Fibroblast of villous mesenchyme (primary cell): ENCODE measurements at regions not wholly inside any gene's neighbourhood (a gene's known extent, or its start where the extent isn't known, plus 50 kb on each side); places are given as distances from the start of the nearest gene placed in this dataset.
"Not testable (repeated sequence)": the region's sequence is repeated elsewhere in the genome, so short reads cannot be mapped to it uniquely, and the experiment has no call there.

Experiments used
- DNase-seq: peaks from one replicate; pipeline ENCODE4 v3.0.0-alpha.2; 2010; ENCODE audit warnings: low read depth
- H3K4me3 ChIP-seq: 2 replicates; pipeline ENCODE4 v1.5.1; 2011; ENCODE audit warnings: low read depth, mild to moderate bottlenecking, low read length
- CTCF ChIP-seq: IDR thresholded peaks from 2 replicates; pipeline ENCODE4 v1.5.1; 2012; ENCODE audit warnings: low read depth, mild to moderate bottlenecking, low read length; ENCODE audit not compliant: insufficient read depth

- DNase-seq, H3K4me3 ChIP-seq: not testable (repeated sequence)
Observed at GRCh38 chr5:102154791-102155605, 141.1 kb downstream of the SLCO4C1 start.

DNA sequence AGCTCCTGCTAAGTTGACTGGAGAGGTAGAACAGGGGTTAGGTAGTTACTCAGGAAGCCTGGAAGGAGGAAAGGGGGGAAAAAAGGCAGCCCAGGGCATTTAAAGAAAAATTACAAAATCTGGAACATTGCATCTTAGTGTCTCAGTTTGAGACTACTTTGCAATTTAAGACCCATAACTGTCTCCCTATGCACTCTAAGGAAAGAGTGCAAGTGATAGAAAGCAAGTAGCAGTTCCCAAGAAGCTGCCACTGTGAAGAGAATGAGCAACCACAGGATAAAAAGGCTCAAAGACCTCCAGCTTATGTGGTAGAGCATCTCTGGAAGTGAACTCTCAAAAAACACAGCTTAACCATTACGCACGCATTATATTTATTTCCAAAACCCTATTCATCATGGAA is 141.8 kb downstream of the SLCO4C1 start:
- no peak overlapping the region for H3K4me3 ChIP-seq
- TF ChIP-seq CTCF, result no peak
- no peak for DNase-seq

- no peak for TF ChIP-seq CTCF
- no peak overlapping the region for H3K4me3 ChIP-seq
- no peak for DNase-seq
Observed at GRCh38 chr5:102153003-102153759, 142.9 kb downstream of the SLCO4C1 start.

- TF ChIP-seq CTCF, result no peak
- DNase-seq, result no peak
Observed at GRCh38 chr5:102139029-102139428, 157.1 kb downstream of the SLCO4C1 start.

DNA sequence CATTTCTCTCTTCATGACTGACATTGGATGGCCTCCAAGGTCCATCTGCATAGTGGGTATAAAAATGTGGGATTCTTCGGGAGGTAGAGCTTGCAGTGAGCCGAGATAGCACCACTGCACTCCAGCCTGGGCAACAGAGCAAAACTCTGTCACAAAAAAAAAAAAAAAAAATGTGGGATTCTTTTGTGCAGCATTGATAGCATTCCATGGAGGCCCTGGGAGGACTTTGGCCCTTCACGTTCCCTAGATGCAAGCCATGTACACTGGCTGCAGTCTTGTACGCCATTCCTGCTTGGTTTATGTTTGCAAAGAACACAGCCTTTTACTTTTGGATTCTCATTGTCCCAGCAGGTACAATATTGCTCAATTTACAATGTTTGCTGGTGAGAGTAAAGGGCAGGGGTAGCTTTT is 157.8 kb downstream of the SLCO4C1 start:
- H3K4me3 ChIP-seq, result no peak overlapping the region
- TF ChIP-seq CTCF, result no peak
- DNase-seq, result no peak

More at GRCh38 chr5:102139029-102139428, 157.1 kb downstream of the SLCO4C1 start:
- H3K4me3 ChIP-seq, result no peak overlapping the region

DNA sequence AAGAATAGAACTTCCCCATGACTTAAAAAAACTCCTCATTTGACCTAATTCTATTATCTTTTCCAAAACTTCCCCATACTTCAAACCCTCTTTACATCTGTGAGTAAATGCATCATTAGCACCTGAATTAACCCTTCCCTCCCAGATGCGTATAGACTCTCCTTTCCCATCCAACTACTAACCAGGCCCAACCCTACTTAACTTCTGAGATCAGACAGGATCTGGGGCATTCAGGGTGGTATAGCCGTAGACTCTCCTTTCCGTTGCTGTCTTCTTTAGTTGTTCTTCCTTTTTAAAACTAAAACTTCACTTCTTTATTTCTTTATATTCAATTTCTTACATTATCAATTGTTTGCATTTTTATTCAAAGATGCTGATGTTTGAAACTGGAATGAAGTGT is 165.2 kb downstream of the SLCO4C1 start:
- no peak for TF ChIP-seq CTCF
- DNase-seq, result no peak
- H3K4me3 ChIP-seq, result no peak overlapping the region

DNA sequence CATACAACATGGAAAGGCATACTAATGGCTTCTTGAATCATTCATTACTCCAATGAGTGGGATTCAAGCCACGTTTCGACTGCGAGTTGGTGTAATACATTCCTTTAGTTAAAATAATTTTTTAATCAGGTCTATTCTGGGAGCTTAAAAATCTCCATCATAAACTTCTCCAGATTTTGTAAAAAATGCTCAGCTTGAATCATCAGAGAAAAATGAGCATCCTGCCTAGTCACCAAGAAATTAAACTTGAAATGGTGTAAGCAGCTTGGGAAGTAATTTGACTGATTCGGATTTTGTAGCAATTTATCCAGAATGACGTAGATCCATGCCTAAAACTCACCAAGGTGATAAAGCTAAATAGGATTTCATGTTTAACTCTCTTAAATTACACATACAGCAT is 165.7 kb downstream of the SLCO4C1 start:
- TF ChIP-seq CTCF, result no peak
- H3K4me3 ChIP-seq, result no peak overlapping the region
- DNase-seq, result no peak
